ENCODE measurements at regions not wholly inside any gene's neighbourhood (a gene's known extent, or its start where the extent isn't known, plus 50 kb on each side); places are given as distances from the start of the nearest gene placed in this dataset.

DNA sequence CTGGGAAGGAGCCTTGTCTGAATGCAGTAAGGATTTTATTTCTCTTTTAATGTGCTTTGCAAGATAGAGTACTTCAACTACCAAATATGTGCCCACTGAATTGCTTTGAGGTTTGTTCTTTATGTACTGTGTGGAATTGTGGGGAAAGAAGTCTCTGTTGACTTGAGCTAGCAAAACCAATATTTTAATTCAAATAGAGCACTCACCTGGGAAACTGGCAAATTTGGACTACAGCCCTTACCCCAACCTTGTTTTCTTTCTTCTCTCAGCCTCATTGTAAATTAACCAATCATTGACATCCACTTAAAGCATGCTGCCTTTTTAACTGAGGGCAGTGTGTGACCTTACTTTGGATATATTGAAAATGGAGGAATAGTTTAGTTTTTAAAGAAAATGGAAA is 409.0 kb downstream of the SPATA31D1 start:
- H3K36me3 ChIP-seq: no peaks in the 10 kb centered on the region
- H3K9me3 ChIP-seq: no peaks in the 10 kb centered on the region
- intact Hi-C loops (cut with DNase I): no loop called here
- H3K4me1 ChIP-seq: no peaks in the 10 kb centered on the region
- no peaks in the 10 kb centered on the region for H3K27me3 ChIP-seq
- TF ChIP-seq POLR2A (IDR thresholded peaks at IDR 0.05): no peak
- TF ChIP-seq, protein P1, sequence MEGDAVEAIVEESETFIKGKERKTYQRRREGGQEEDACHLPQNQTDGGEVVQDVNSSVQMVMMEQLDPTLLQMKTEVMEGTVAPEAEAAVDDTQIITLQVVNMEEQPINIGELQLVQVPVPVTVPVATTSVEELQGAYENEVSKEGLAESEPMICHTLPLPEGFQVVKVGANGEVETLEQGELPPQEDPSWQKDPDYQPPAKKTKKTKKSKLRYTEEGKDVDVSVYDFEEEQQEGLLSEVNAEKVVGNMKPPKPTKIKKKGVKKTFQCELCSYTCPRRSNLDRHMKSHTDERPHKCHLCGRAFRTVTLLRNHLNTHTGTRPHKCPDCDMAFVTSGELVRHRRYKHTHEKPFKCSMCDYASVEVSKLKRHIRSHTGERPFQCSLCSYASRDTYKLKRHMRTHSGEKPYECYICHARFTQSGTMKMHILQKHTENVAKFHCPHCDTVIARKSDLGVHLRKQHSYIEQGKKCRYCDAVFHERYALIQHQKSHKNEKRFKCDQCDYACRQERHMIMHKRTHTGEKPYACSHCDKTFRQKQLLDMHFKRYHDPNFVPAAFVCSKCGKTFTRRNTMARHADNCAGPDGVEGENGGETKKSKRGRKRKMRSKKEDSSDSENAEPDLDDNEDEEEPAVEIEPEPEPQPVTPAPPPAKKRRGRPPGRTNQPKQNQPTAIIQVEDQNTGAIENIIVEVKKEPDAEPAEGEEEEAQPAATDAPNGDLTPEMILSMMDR (IDR thresholded peaks at IDR 0.05): no peak
- no peak overlapping the region for H3K4me3 ChIP-seq
- no peak for DNase-seq
- no peak overlapping the region for H3K27ac ChIP-seq

DNA sequence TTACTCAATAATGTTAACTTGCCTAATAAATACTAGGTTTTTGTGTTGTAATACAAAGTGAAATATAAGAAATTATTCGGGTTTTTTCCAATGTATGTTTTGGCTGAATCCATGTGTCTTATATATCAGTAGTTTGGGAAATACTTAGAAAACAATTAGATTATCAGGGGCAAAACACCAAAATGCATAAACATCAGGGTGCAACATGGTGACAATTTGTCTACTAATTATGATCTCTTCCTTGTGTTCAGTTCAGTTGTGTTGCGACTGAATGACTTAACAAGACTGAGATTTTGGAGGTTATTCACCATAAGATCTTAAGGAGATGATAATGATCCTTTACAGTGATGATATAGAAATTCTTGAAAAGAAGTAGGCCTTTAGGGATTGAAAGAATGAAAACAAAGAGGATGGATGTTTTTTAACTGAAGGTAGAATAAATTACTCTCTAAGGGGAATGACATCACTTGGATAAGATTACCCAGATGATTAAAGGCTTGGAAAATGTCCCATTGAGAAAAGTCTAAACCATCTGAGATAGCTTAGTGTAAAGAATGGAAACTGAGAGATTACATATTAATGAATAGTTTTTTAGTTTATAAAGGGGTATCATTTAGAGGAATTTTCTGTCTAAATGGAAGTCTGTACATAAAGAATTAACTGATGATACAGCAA is 415.8 kb downstream of the SPATA31D1 start:
- intact Hi-C loops (cut with DNase I): no loop called here
- Histone ChIP-seq H3K4me1 (peaks cover 0 to 6% (median 0%) of the 10 kb centered on the region in 3 donors), H3K9me3 (no peaks in the 10 kb centered on the region), H3K27me3 (no peaks in the 10 kb centered on the region), H3K4me3 (no peak overlapping the region), H3K27ac (no peak overlapping the region), H3K36me3 (no peaks in the 10 kb centered on the region)
- DNase-seq: no peak
- WGBS, 2 donors: 69 to 93% methylated on average over 2 of the region's 2 CpGs
- TF ChIP-seq POLR2A (IDR thresholded peaks at IDR 0.05): no peak

DNA sequence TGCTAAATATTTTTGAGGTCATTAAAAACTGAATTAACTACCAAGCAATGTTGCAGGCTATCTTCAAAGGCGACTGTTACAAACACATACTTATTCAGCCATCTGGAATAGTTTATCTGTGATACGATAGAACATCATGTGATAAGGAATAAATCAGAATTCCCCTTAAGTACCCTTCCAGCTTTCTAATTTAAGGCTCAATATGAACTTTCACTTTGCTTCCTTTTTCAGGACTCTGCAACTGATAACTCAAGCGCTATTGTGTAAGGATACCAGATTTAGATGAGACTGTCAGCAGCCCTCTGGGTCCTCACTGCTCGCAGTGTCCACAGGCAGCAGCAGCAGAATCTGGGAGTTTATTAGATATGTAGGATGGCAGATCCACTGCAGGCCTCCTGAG is 416.3 kb downstream of the SPATA31D1 start:
- Histone ChIP-seq H3K4me3 (no peak overlapping the region), H3K4me1 (peaks cover 0 to 7% (median 0%) of the 10 kb centered on the region in 3 donors)
- intact Hi-C loops (cut with DNase I): no loop called here

DNA sequence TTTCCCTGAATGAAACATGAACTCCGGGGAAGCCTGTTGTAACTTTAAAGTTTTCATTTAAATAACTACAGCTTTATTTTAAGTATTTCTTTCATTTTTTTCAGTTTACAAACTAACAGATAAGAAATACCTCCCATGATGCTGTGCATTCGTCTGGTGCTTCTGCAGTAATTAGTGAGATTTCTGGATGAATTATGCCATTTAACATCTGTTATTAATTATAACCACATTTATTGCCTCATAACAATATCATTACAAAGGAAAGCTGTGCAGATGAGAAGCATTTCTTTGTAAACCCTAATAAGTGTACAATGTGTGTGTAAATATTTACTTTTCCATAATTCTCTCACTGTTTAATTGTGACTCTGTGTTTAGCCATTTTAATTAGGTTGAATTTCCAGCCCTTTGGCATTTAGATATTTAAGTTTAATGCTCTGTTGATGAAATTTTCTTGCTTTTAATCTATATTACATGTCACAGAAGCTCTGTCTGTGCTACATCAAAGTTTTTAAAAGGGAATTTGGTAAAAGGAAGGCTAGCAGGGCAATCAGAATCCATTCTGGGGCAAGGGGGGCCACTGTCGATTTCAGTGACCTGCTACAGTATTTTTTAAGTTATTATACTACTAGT is 418.0 kb downstream of the SPATA31D1 start:
- Histone ChIP-seq H3K36me3 (no peaks in the 10 kb centered on the region), H3K9me3 (no peaks in the 10 kb centered on the region), H3K4me1 (peaks cover 0 to 18% (median 5%) of the 10 kb centered on the region in 3 donors), H3K4me3 (no peak overlapping the region), H3K27me3 (no peaks in the 10 kb centered on the region), H3K27ac (no peak overlapping the region)
- 63 to 85% methylated on average over 3 of the region's 3 CpGs for WGBS, 2 donors
- no peak for TF ChIP-seq POLR2A (IDR thresholded peaks at IDR 0.05)
- TF ChIP-seq, protein P1 (IDR thresholded peaks at IDR 0.05): no peak
- intact Hi-C loops (cut with DNase I): no loop called here
- no peak for DNase-seq

More for the DNA sequence above, 416.3 kb downstream of the SPATA31D1 start:
- TF ChIP-seq POLR2A (IDR thresholded peaks at IDR 0.05): no peak
- TF ChIP-seq, protein P1 (IDR thresholded peaks at IDR 0.05): no peak
- no peak overlapping the region for H3K27ac ChIP-seq
- H3K36me3 ChIP-seq: no peaks in the 10 kb centered on the region
- no peaks in the 10 kb centered on the region for H3K9me3 ChIP-seq
- no peak for DNase-seq
- H3K27me3 ChIP-seq: no peaks in the 10 kb centered on the region
- WGBS, 2 donors: 70 to 78% methylated on average over 4 of the region's 4 CpGs

DNA sequence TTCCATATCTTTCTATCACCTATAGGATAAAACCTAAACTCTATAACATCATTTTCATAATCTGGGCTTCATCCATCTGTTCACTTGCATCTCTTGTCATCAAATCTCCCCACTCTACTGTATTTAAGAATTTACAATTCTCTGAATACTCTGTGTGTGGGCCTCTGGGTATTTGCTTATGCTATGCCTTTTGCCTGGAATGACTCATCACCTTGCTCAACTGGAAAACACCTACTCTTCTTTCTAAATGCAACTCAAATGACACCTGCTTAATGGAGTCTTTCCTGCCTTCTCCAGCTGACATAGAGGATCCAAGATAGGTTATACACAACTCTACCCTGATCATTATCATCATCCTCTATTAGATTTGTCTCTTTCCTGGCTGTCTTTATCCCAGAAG is 421.7 kb downstream of the SPATA31D1 start:
- Histone ChIP-seq H3K9me3 (no peaks in the 10 kb centered on the region), H3K4me1 (peaks cover 0 to 21% (median 5%) of the 10 kb centered on the region in 3 donors), H3K36me3 (no peaks in the 10 kb centered on the region), H3K27ac (no peak overlapping the region), H3K27me3 (no peaks in the 10 kb centered on the region), H3K4me3 (no peak overlapping the region)
- DNase-seq: no peak
- TF ChIP-seq POLR2A (IDR thresholded peaks at IDR 0.05): no peak
- TF ChIP-seq, protein P1 (IDR thresholded peaks at IDR 0.05): no peak
- intact Hi-C loops (cut with DNase I): no loop called here

Measured in esophagus squamous epithelium (tissue), 5 donors.